Islet precursor cell (in vitro differentiated cells): ENCODE measurements at regions not wholly inside any gene's neighbourhood (a gene's known extent, or its start where the extent isn't known, plus 50 kb on each side); places are given as distances from the start of the nearest gene placed in this dataset.
"Not testable (repeated sequence)": the region's sequence is repeated elsewhere in the genome, so short reads cannot be mapped to it uniquely, and the experiment has no call there.

Source experiments
- DNase-seq: peaks from one replicate; pipeline ENCODE4 v3.0.0-alpha.2; 2018

- no peak for DNase-seq
Measured at GRCh38 chr22:44650806-44651205, 51.2 kb upstream of the PRR5 start.

DNA sequence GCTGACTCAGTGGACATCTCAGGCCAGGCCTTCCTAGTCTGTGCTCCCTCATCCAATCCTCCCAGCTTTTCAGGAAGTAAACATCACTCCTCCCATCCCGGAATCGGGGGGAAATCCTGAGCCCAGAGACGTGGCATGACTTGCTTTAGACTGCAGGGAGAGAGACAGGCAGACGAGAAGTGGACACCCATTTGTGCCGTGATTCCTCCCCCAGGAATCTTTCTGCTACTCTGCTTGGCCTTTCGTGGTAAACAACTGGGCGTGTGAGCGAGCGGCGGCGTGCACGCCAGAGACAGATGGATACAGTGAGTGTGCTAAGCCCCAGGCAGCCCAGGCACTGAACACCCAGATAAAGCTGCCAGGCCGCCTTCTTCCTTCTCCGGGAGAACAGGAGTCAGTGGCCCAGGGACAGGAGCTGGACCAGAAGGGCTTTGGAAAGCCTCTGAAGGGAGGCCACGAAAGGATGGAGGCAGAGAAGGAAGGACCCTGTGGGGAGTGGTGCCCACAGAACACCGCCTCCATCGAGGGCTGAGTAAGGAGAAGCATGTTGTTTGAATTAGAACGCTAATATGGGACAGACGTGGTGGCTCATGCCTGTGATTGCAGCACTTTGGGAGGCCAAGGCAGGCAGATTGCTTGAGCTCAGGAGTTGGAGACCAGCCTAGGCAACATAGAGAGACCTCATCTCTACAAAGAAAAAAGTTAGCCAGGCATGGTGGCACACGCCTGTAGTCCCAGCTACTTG, 53.0 kb upstream of the PRR5 start:
- peak; percentile 57 for DNase-seq

DNA sequence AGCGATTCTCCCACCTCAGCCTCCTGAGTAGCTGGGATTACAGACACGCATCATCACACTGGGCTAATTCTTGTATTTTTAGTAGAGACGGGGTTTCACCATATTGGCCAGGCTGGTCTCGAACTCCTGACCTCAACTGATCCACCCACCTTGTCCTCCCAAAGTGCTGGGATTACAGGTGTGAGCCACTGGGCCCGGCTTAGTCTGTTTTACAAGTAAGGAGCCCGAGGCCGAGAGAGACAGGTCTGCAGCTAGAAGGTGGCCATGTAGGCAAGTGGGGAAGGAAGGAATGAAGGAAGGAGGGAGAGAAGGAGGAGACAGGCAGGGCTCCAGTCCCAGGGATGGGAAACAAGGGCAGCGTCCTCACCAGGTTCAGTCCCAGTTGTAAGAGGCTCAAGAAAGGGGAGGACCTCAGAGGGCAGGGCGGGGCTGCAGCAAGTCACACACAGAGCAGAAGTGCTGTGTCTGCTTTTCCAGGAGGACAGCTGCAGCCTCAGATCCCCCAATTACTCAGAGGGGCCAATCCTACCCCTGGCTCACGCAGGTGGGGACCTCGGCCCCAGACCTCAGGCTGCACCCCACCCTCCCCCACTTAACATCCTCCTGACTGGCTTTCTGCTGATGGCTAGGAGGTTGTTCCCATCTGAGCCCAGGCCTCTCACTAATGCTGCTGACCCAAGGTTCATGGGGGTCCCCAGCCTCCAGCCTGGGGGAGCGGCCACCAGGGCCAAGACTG, 53.8 kb upstream of the PRR5 start:
- peak; percentile 54 for DNase-seq

GRCh38 chr22:44647141-44647540, 54.9 kb upstream of the PRR5 start:
- no peak for DNase-seq

- peak; percentile 52 for DNase-seq
Measured at GRCh38 chr22:44646668-44647067, 55.3 kb upstream of the PRR5 start.

DNA sequence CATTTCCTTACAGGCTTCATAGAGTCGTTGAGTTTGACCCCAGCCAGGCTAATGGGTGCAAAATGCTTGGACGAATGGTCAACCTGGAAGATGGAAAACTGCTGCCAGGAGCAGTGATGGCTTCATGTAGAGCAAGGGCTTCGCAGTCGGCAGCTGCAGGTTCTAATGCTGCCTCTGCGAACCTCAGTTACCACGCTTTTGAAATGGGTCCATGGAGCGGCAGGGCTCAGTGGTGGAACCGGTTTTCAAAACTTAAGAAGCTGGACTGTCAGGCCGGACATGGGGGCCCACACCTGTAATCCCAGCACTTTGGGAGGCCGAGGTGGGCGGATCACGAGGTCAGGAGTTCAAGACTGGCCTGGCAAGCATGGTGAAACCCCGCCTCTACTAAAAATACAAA, 55.9 kb upstream of the PRR5 start:
- no peak for DNase-seq

- no peak for DNase-seq
Measured at GRCh38 chr22:44645531-44645930, 56.5 kb upstream of the PRR5 start.

DNA sequence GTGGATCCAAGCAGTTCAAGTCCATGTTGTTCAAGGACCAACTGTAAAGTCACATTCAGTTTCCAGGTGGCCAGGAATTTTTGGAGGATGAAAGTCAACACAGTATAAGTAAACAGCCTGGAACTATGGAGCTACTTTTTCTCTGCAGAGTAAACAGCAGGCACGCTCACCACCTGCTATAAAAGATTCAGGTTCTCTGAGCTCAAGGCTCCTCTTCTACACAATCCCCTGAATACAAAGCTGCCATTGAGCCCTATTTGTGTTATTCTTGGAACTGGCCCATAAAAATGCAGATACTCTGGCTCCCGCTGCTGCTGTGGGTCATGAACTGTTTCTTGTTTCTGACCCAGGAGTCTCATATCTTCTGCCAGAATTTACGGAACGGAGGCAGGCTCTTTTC, 56.9 kb upstream of the PRR5 start:
- no peak for DNase-seq

GRCh38 chr22:44643526-44644101, 58.4 kb upstream of the PRR5 start:
- DNase-seq, result not testable (repeated sequence)

DNA sequence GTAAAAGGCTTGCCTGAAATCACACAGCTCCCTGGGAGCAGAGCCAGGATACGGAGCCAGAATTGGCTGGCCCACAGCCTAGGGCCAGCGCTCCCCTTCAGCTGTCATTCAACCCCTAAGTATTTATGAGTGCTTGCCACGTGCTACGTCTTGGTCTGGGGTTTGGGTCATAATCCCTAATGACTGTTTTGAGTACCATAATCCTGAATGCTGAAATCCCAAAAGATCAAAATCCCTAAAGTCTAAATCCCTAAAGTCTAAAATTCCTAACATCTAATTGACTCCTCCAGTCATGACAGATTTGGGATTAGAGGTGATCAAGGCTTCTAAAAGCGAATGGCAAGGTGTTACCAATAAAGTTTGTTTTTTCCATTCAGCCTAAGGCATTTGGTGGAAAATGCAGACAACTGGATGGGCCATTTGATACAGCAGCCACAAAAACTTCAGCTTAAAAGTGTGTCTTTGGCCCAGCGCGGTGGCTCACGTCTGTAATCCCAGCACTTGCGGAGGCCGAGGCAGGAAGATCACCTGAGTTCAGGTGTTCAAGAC, 59.8 kb upstream of the PRR5 start:
- DNase-seq, result no peak

- no peak for DNase-seq
Measured at GRCh38 chr22:44640618-44641155, 61.3 kb upstream of the PRR5 start.

DNA sequence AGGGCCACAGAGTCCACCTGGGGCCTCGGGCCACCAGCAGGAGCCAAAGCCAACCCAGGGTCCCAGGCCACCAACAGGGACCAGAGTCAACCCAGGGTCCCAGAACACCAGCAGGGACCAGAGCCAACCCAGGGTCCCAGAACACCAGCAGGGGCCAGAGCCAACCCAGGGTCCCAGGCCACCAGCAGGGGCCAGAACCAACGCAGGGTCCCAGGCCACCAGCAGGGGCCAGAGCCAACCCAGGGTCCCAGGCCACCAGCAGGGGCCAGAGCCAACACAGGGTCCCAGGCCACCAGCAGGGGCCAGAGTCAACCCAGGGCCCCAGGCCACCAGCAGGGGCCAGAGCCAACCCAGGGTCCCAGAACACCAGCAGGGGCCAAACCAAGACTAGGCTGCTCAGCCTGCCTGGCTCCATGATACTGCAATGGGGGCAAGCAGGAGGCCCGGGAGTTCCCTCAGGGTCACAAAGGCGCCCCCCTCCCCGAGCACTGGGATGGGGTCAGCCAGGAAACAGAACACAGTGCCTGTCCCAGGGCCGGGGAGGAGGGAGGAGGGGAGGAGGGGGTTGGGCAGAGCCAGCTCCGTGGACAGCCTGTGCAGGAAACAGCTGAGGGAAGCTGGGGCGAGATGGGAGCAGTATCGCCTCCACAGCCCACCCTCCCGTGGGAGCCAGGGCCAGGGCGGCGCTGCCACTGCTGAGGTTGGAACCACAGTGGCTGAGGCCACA, 62.0 kb upstream of the PRR5 start:
- DNase-seq, result peak; percentile 47

DNA sequence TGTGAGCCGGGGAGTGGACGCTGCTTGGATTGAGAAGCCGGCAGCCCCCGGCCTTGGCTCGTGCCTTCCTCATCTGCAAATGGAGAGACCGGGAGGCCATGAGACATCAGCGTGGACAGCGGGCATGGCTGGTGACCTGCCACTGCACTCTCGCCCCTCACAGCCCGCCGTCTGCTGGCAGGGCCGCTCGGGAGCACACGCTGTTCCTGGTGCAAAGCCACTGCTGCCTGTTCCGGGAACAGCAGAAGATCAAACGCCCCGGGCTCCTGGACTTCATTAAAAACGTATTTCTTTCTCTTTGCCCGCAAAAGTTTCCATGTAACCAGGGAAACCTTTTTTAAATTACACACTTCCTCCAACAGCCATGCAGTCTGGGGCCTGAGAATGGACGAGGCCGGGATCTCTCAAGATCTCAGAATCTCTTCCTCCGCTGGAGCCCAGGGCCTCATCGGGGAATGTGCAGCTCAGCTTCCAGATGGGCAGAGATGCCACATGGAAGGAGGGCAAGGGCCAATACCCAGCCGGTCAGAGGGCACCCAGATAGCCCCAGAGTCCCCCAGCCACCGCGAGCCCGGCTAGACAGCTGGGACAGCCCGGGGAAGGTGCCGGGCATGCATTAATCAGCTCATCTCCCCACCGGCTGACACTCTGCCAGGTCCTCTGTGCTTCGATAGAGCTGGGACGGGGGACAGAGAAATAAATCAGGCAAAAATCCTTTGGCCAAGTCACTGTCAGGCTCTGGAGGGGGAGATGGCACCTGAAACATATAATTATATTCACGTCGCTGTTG, 62.8 kb upstream of the PRR5 start:
- DNase-seq, result peak; percentile 51

- not testable (repeated sequence) for DNase-seq
Measured at GRCh38 chr22:44636502-44637206, 65.3 kb upstream of the PRR5 start.

- not testable (repeated sequence) for DNase-seq
Measured at GRCh38 chr22:44635567-44635966, 66.4 kb upstream of the PRR5 start.

- DNase-seq, result no peak
Measured at GRCh38 chr22:44634426-44635321, 67.3 kb upstream of the PRR5 start.

DNA sequence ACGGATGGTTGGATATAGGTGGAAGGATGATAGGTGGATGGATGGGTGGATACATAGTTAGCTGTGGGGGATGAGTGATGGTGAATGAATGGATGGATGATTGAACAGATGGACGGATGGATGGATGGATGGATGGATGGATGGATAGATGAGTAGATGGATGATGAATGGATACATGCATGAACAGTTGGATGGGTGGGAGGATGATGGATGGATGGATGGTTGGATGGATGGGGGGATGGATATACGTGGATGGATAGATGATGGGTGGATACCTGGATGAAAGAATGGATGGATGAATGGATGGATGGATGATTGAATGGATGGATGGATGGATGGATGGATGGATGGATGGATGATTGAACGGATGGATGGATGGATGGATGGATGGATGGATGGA, 68.4 kb upstream of the PRR5 start:
- DNase-seq, result no peak

DNA sequence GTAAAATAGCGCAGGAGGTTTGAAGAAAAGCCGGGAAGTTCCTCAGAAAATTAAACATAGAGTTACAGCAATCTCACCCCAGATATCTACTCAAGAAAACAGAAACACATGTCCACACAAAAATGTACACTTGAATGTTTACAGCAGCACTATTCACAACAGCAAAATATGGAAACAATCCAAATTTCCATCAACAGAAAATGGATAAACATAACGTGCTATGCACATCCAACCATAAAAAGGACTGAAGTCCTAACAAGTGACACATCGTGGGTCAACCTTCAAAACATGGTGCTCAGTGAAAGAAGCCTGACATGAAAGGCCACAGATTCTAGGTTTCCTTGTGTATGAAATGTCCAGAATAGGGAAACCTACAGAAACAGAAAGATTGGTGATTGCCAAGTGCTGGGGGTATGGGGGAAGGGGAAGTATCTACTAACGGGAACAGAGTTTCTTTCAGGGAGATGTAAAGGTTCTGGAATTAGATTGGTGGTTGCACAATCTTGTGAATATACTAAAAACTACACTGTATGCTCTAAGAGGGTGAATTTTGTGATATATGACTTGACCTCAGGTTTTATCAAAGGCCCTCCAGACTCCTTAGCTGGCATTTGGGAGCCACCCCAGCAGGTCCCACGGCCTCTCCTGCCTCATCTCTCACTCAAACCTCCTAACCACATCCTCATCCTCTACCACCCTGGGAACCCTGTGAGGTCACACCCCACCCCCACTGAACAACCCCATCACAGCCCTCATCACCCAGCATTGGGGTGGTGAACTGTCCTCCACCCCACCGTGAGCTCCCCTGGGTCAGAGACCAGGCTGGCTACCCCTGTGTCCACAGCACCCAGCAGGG, 69.2 kb upstream of the PRR5 start:
- no peak for DNase-seq

DNA sequence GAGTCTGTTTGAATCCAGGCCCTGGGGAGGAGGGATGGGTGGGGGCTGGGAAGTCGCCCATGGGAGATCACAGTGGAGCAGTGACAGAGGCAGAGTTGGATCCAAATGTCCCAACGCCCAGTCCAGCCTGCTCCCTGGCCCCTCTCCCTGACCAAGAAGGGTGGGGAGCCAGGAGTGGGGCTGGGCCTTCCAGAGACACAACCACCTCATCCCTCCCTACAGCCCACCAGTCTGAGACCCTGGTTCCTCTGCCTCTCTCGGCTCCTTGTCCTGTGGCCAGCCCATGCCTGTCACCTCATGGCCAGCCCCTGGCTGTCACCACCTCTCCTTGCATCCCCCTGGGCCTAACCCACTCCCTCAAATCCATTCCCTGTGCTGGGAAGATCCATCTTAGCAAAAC, 71.2 kb upstream of the PRR5 start:
- DNase-seq, result no peak
